Neuronal stem cell (in vitro differentiated cells): ENCODE measurements at regions not wholly inside any gene's neighbourhood (a gene's known extent, or its start where the extent isn't known, plus 50 kb on each side); places are given as distances from the start of the nearest gene placed in this dataset.

ENCODE experiments used
- DNase-seq: peaks from one replicate; pipeline ENCODE4 v3.0.0-alpha.2; 2013; ENCODE audit warnings: low spot score
- H2AFZ ChIP-seq: one replicate; pipeline ENCODE4 v1.6.1; 2013; ENCODE audit warnings: mild to moderate bottlenecking, low read length, inconsistent platforms
- H2AK5ac ChIP-seq: 2 replicates; pipeline ENCODE4 v1.6.1; 2013; ENCODE audit warnings: low read depth, mild to moderate bottlenecking, inconsistent platforms, low read length, moderate library complexity, mixed read lengths
- H2BK120ac ChIP-seq: 2 replicates; pipeline ENCODE4 v1.6.1; 2013; ENCODE audit warnings: low read depth, mild to moderate bottlenecking, inconsistent platforms, low read length, moderate library complexity, mixed read lengths
- H2BK12ac ChIP-seq: one replicate; pipeline ENCODE4 v1.6.1; 2013; ENCODE audit warnings: low read length, inconsistent platforms
- H2BK15ac ChIP-seq: 2 replicates; pipeline ENCODE4 v1.6.1; 2013; ENCODE audit warnings: mild to moderate bottlenecking, low read length, inconsistent platforms, mixed read lengths
- H2BK5ac ChIP-seq: one replicate; pipeline ENCODE4 v1.6.1; 2013; ENCODE audit warnings: inconsistent platforms, mild to moderate bottlenecking, low read length, moderate library complexity
- H3K14ac ChIP-seq: one replicate; pipeline ENCODE4 v1.6.1; 2013; ENCODE audit warnings: low read length, inconsistent platforms
- H3K18ac ChIP-seq: 2 replicates; pipeline ENCODE4 v1.6.1; 2013; ENCODE audit warnings: low read length, inconsistent platforms
- H3K23ac ChIP-seq: 2 replicates; pipeline ENCODE4 v1.6.1; 2013; ENCODE audit warnings: low read depth, mild to moderate bottlenecking, mixed read lengths, low read length, inconsistent platforms; ENCODE audit not compliant: poor library complexity
- H3K27ac ChIP-seq: replicated peaks from 3 replicates; pipeline ENCODE4 v1.5.1; 2013; ENCODE audit warnings: low read length, inconsistent platforms
- H3K27me3 ChIP-seq, 3 experiments: 2 replicates each; pipeline ENCODE4 v1.6.1; 2013; ENCODE audit warnings: low read length in 3 of 3, mild to moderate bottlenecking in 2 of 3, inconsistent platforms in 1 of 3, low read depth in 1 of 3, mixed read lengths in 1 of 3, moderate library complexity in 1 of 3; ENCODE audit not compliant: control insufficient read depth in 3 of 3, insufficient read depth in 3 of 3
- H3K36me3 ChIP-seq, 2 donors: replicated peaks in 1 of 2; 2 replicates each; pipeline ENCODE4 v1.6.1; 2013; ENCODE audit warnings: low read length in 2 of 2; ENCODE audit not compliant: control insufficient read depth in 2 of 2, insufficient read depth in 2 of 2
- H3K4ac ChIP-seq: 2 replicates; pipeline ENCODE4 v1.6.1; 2013; ENCODE audit warnings: inconsistent platforms, mild to moderate bottlenecking, low read length, moderate library complexity
- H3K4me1 ChIP-seq, 2 donors: 1 replicate in 1 of 2; 2 replicates in 1 of 2; pipeline ENCODE4 v1.6.1; 2013; ENCODE audit warnings: low read length in 2 of 2, low read depth in 1 of 2; ENCODE audit not compliant: control insufficient read depth in 2 of 2, insufficient read depth in 1 of 2
- H3K4me2 ChIP-seq: one replicate; pipeline ENCODE4 v1.6.1; 2013; ENCODE audit warnings: mild to moderate bottlenecking, low read length, inconsistent platforms; ENCODE audit not compliant: insufficient read depth, poor library complexity, severe bottlenecking
- H3K4me3 ChIP-seq, 2 donors: 2 replicates each; pipeline ENCODE4 v1.5.1; 2013; ENCODE audit warnings: low read length in 2 of 2, mild to moderate bottlenecking in 2 of 2, inconsistent platforms in 1 of 2, moderate library complexity in 1 of 2
- H3K79me1 ChIP-seq: one replicate; pipeline ENCODE4 v1.6.1; 2013; ENCODE audit warnings: low read depth, mild to moderate bottlenecking, inconsistent platforms, low read length, moderate library complexity
- H3K9ac ChIP-seq: one replicate; pipeline ENCODE4 v1.6.1; 2013; ENCODE audit warnings: mild to moderate bottlenecking, low read depth, low read length, inconsistent platforms; ENCODE audit not compliant: poor library complexity
- H3K9me3 ChIP-seq, 2 donors: replicated peaks in 1 of 2; 2 replicates each; pipeline versions ENCODE3 to v1.6.1; 2013; ENCODE audit warnings: low read length in 2 of 2, mild to moderate bottlenecking in 2 of 2, inconsistent platforms in 1 of 2, low read depth in 1 of 2, mixed read lengths in 1 of 2, moderate library complexity in 1 of 2; ENCODE audit not compliant: control insufficient read depth in 2 of 2, insufficient read depth in 1 of 2
- H4K8ac ChIP-seq: one replicate; pipeline ENCODE4 v1.6.1; 2013; ENCODE audit warnings: low read depth, mild to moderate bottlenecking, inconsistent platforms, low read length, moderate library complexity
- H4K91ac ChIP-seq: one replicate; pipeline ENCODE4 v1.6.1; 2013; ENCODE audit warnings: low read length, low read depth, mild to moderate bottlenecking, inconsistent platforms; ENCODE audit not compliant: poor library complexity
- WGBS, 2 donors: extraction: QIAGEN DNeasy Blood & Tissue Kit; methylation state at CpG; one replicate each; pipeline ENCODE4 v1.1.7; 2013; ENCODE audit warnings: missing lambda C conversion rate in 2 of 2, mixed read lengths in 1 of 2; ENCODE audit not compliant: insufficient read length in 2 of 2, insufficient replicate concordance in 1 of 2; ENCODE audit errors: extremely low coverage in 2 of 2; 5-methylcytosine and 5-hydroxymethylcytosine counted together

DNA sequence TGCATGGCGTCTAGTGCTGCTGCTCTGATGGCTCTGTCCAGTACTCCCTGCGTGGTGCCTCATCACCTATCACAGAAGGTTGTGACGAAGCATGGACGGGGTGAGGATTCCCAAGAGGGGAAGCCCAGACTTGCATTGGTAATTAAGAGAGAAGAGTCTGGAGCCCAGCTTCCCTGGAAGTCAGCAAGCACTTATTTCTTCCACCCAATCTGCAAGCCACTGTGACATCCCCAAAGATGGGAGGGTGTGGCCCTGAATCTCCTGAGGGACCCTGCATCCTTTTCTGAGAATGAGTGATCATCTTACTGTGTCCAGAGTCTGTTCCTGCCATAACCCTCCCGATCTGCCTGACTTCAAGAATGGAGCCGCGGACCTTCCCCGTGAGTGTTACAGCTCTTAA lies 166.7 kb downstream of the PTPN20 start:
- H3K36me3 ChIP-seq = no peaks in the 10 kb centered on the region
- no peak overlapping the region for H3K4me3 ChIP-seq
- no peak overlapping the region for H4K8ac ChIP-seq
- no peak overlapping the region for H2BK12ac ChIP-seq
- H2BK120ac ChIP-seq = no peak overlapping the region
- no peak overlapping the region for H3K18ac ChIP-seq
- no peak overlapping the region for H4K91ac ChIP-seq
- H2BK15ac ChIP-seq = no peak overlapping the region
- no peak overlapping the region for H3K27ac ChIP-seq
- no peak for DNase-seq
- no peak overlapping the region for H3K23ac ChIP-seq
- WGBS, 2 donors = no CpG with 5 or more reads among the region's 8 CpGs
- peaks cover 0 to 18% of the 10 kb centered on the region in 2 donors for H3K4me1 ChIP-seq
- H2AK5ac ChIP-seq = no peak overlapping the region
- H3K14ac ChIP-seq = no peak overlapping the region
- no peaks in the 10 kb centered on the region for H3K27me3 ChIP-seq
- no peak overlapping the region for H3K4me2 ChIP-seq
- no peak overlapping the region for H2AFZ ChIP-seq
- H2BK5ac ChIP-seq = no peak overlapping the region
- no peak overlapping the region for H3K9ac ChIP-seq
- peaks cover 0 to 3% of the 10 kb centered on the region in 2 donors for H3K9me3 ChIP-seq
- no peak overlapping the region for H3K4ac ChIP-seq
- H3K79me1 ChIP-seq = no peaks in the 10 kb centered on the region

DNA sequence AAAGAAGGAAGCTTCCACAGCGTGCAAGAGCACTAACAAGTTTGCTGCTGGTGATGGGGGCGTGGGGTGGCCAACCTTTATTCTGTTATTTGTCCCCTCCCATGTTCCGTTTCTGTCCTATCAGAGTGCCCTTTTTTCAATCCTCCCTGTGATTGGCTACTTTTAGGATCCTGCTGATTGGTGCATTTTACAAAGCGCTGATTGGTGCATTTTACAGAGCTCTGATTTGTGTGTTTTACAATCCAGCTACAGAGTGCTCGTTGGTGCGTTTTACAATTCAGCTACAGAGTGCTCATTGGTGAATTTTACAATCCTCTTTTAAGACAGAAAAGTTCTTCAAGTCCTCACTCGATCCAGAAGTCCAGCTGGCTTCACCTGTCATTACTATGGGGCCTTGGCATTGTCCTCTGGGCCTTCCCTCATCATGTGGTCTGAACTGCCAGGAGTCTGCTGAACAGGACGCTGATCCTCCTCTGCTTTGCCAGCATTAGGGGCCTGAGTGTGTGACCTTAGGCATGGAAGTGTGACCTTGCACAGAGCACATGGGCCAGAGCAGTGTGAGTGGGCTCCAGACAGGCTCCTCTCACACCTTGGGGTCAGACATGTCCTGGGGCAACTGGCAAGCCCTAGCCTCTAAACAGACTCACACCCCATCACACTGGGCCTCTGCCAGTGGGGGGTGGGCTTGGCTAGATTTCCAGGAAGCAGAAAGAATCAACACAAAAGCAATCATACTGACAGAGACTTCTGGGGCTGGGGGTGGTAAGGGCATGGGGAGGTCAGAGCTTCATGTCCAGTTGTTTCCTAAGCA lies 167.4 kb downstream of the PTPN20 start:
- Histone ChIP-seq H2BK12ac (no peak overlapping the region), H2BK15ac (no peak overlapping the region), H3K4me1 (peaks cover 0 to 18% of the 10 kb centered on the region in 2 donors), H2AFZ (peak overlapping the region; percentile 35), H3K9me3 (peaks cover 0 to 3% of the 10 kb centered on the region in 2 donors), H2BK120ac (no peak overlapping the region), H2AK5ac (no peak overlapping the region), H3K9ac (peak overlapping the region; percentile 24), H3K14ac (peak overlapping the region; percentile 49), H3K23ac (no peak overlapping the region), H3K79me1 (no peaks in the 10 kb centered on the region), H4K8ac (no peak overlapping the region), H3K27ac (no peak overlapping the region), H3K18ac (peak overlapping the region; percentile 73), H3K27me3 (no peaks in the 10 kb centered on the region), H3K4me3 (no peak overlapping the region), H4K91ac (no peak overlapping the region), H2BK5ac (no peak overlapping the region), H3K4me2 (no peak overlapping the region), H3K4ac (no peak overlapping the region), H3K36me3 (no peaks in the 10 kb centered on the region)
- WGBS, 2 donors = no CpG with 5 or more reads among the region's 8 CpGs
- DNase-seq = no peak

DNA sequence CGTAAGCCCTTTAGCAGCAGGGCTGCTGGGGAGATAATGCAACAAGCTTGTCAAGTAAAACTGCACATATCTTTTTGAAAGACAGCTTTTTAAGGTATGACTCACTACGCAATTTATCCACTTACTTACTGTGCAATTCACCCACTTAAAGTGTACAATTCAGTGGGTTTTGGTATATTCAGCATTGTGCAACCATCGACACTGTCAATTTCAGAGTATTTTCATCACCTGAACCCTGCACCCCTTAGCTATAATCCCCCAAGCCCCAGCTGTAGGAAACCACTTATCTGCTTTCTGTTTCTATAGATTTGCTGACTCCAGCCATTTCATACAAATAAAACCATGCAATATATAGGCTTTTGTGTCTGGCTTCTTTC lies 168.0 kb downstream of the PTPN20 start:
- Histone ChIP-seq H2BK120ac (no peak overlapping the region), H3K9ac (no peak overlapping the region), H2BK5ac (no peak overlapping the region), H3K23ac (no peak overlapping the region), H3K79me1 (no peaks in the 10 kb centered on the region), H4K8ac (no peak overlapping the region), H2BK12ac (no peak overlapping the region), H2BK15ac (no peak overlapping the region), H3K27me3 (no peaks in the 10 kb centered on the region), H3K4me1 (peaks cover 0 to 18% of the 10 kb centered on the region in 2 donors), H2AK5ac (no peak overlapping the region), H3K4me3 (no peak overlapping the region), H3K27ac (no peak overlapping the region), H3K18ac (no peak overlapping the region), H3K14ac (no peak overlapping the region), H4K91ac (no peak overlapping the region), H3K4me2 (no peak overlapping the region), H3K36me3 (no peaks in the 10 kb centered on the region), H2AFZ (peak overlapping the region; percentile 35), H3K4ac (no peak overlapping the region), H3K9me3 (peaks cover 0 to 3% of the 10 kb centered on the region in 2 donors)
- DNase-seq = no peak
- no CpG with 5 or more reads among the region's 3 CpGs for WGBS, 2 donors

DNA sequence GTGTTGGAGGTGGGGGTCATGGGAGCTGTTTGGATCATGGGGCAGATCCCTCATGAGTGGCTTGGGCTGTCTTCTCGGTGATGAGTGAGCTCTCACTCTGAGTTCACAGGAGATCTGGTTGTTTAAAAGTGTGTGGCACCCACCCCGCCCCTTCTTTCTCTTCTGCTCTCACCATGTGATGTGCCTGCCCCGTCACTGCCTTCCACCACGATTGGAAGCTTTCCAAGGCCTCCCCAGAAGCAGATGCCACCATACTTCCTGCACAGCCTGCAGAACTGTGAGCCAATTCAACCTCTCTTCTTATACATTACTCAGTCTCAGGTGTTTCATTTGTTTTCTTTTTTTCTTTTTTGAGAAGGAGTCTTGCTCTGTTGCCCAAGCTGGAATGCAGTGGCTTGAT lies 170.0 kb downstream of the PTPN20 start:
- Histone ChIP-seq H3K4me1 (peaks cover 0 to 18% of the 10 kb centered on the region in 2 donors), H2BK120ac (no peak overlapping the region), H3K9ac (no peak overlapping the region), H2AFZ (no peak overlapping the region), H2AK5ac (no peak overlapping the region), H4K91ac (no peak overlapping the region), H4K8ac (no peak overlapping the region), H2BK5ac (no peak overlapping the region), H3K23ac (no peak overlapping the region), H3K27me3 (no peaks in the 10 kb centered on the region), H3K18ac (no peak overlapping the region), H2BK15ac (no peak overlapping the region), H3K4me2 (no peak overlapping the region), H3K4ac (no peak overlapping the region), H3K27ac (no peak overlapping the region), H3K9me3 (peaks cover 0 to 3% of the 10 kb centered on the region in 2 donors), H3K79me1 (no peaks in the 10 kb centered on the region), H3K36me3 (no peaks in the 10 kb centered on the region), H2BK12ac (no peak overlapping the region), H3K14ac (no peak overlapping the region), H3K4me3 (no peak overlapping the region)
- no peak for DNase-seq
- no CpG with 5 or more reads among the region's 4 CpGs for WGBS, 2 donors
